GM23248 (cell line): ENCODE measurements at regions not wholly inside any gene's neighbourhood (a gene's known extent, or its start where the extent isn't known, plus 50 kb on each side); places are given as distances from the start of the nearest gene placed in this dataset.

Source experiments
- DNase-seq: peaks from one replicate; pipeline ENCODE4 v3.0.0-alpha.2; 2015
- H2AFZ ChIP-seq: fragments of 200-600 bp; sonication (generic); 2 replicates; pipeline ENCODE4 v1.6.1; 2016; ENCODE audit warnings: antibody characterized with exemption
- H3F3A ChIP-seq: fragments of 200-600 bp; sonication (generic); 2 replicates; pipeline ENCODE4 v1.6.1; 2016; ENCODE audit warnings: mild to moderate bottlenecking, antibody characterized with exemption, mixed run types; ENCODE audit not compliant: insufficient read depth
- H3K27ac ChIP-seq: fragments of 200-600 bp; sonication (generic); 2 replicates; pipeline ENCODE4 v1.5.1; 2016; ENCODE audit warnings: mild to moderate bottlenecking
- H3K27me3 ChIP-seq: fragments of 200-600 bp; sonication (generic); replicated peaks from 2 replicates; pipeline ENCODE4 v1.6.1; 2016; ENCODE audit warnings: mild to moderate bottlenecking; ENCODE audit not compliant: insufficient read depth
- H3K36me3 ChIP-seq: fragments of 200-600 bp; sonication (generic); 2 replicates; pipeline ENCODE4 v1.6.1; 2016; ENCODE audit warnings: low read depth, mild to moderate bottlenecking
- H3K4me1 ChIP-seq: fragments of 200-600 bp; sonication (generic); 2 replicates; pipeline ENCODE4 v1.6.1; 2016; ENCODE audit warnings: mild to moderate bottlenecking; ENCODE audit not compliant: insufficient read depth
- H3K4me2 ChIP-seq: fragments of 200-600 bp; sonication (generic); one replicate; pipeline ENCODE4 v1.6.1; 2016; ENCODE audit warnings: mild to moderate bottlenecking; ENCODE audit not compliant: unreplicated experiment
- H3K4me3 ChIP-seq: fragments of 200-600 bp; sonication (generic); 2 replicates; pipeline ENCODE4 v1.5.1; 2016; ENCODE audit warnings: mild to moderate bottlenecking
- H3K79me2 ChIP-seq: fragments of 200-600 bp; sonication (generic); 2 replicates; pipeline ENCODE4 v1.6.1; 2016; ENCODE audit warnings: mild to moderate bottlenecking; ENCODE audit not compliant: insufficient read depth
- H3K9ac ChIP-seq: fragments of 200-600 bp; sonication (generic); 2 replicates; pipeline ENCODE4 v1.6.1; 2016; ENCODE audit warnings: mild to moderate bottlenecking
- H3K9me2 ChIP-seq: fragments of 200-600 bp; sonication (generic); 2 replicates; pipeline ENCODE4 v1.6.1; 2016; ENCODE audit warnings: mixed run types, mild to moderate bottlenecking, moderate library complexity; ENCODE audit not compliant: insufficient read depth
- H3K9me3 ChIP-seq: fragments of 200-600 bp; sonication (generic); one replicate; pipeline ENCODE4 v1.6.1; 2017; ENCODE audit warnings: low read depth
- H4K20me1 ChIP-seq: fragments of 200-600 bp; sonication (generic); 2 replicates; pipeline ENCODE4 v1.6.0; 2016; ENCODE audit not compliant: insufficient read depth
- EZH2 ChIP-seq: fragments of 200-600 bp; sonication (generic); IDR thresholded peaks from 2 replicates; pipeline ENCODE4 v1.6.1; 2018; ENCODE audit warnings: antibody characterized with exemption, mild to moderate bottlenecking; ENCODE audit not compliant: insufficient read depth, poor library complexity, severe bottlenecking
- EZH2phosphoT487 ChIP-seq: fragments of 200-600 bp; sonication (generic); IDR thresholded peaks from 2 replicates; pipeline ENCODE4 v1.6.1; 2018; ENCODE audit warnings: antibody characterized with exemption, moderate library complexity, mild to moderate bottlenecking, low read depth; ENCODE audit not compliant: insufficient read depth
- WGBS, 2 experiments: methylation state at CpG; one replicate each; pipeline ENCODE4 v1.1.6; 2015 to 2017; ENCODE audit warnings: low lambda C conversion rate in 2 of 2, low coverage in 1 of 2; ENCODE audit errors: missing lambda C conversion rate in 2 of 2; 5-methylcytosine and 5-hydroxymethylcytosine counted together
- in situ Hi-C: fragments of 300-500 bp; cut with MboI; formaldehyde crosslinking; loops from 2 replicates; pipeline ENCODE4 v1.15.0; 2020

GRCh38 chr6:113209315-113209714 lies 647.8 kb upstream of the MARCKS start:
- Histone ChIP-seq H3K9ac (no peak overlapping the region), H2AFZ (no peak overlapping the region), H3K36me3 (no peaks in the 10 kb centered on the region), H3K27ac (no peak overlapping the region), H3K79me2 (no peaks in the 10 kb centered on the region), H3K9me3 (no peaks in the 10 kb centered on the region), H4K20me1 (no peaks in the 10 kb centered on the region), H3K4me2 (no peak overlapping the region), H3K27me3 (no peaks in the 10 kb centered on the region), H3F3A (no peaks in the 10 kb centered on the region), H3K4me3 (no peak overlapping the region), H3K9me2 (no peaks in the 10 kb centered on the region), H3K4me1 (peaks cover 11% of the 10 kb centered on the region; the same call in 1 of the 2 replicates)
- DNase-seq, result no peak
- 76 to 79% methylated on average over 5 of the region's 5 CpGs for WGBS, 2 experiments
- in situ Hi-C loops, result no loop called here
- TF ChIP-seq EZH2 (no peak), EZH2phosphoT487 (no peak)

GRCh38 chr6:113211170-113211569 lies 646.0 kb upstream of the MARCKS start:
- H4K20me1 ChIP-seq, result no peaks in the 10 kb centered on the region
- in situ Hi-C loops, result no loop called here
- no peak overlapping the region for H3K27ac ChIP-seq
- H3K79me2 ChIP-seq, result no peaks in the 10 kb centered on the region
- no peaks in the 10 kb centered on the region for H3K36me3 ChIP-seq
- H2AFZ ChIP-seq, result no peak overlapping the region
- no peak overlapping the region for H3K4me3 ChIP-seq
- no peak for DNase-seq
- H3K9me3 ChIP-seq, result no peaks in the 10 kb centered on the region
- H3K4me1 ChIP-seq, result peaks cover 6% of the 10 kb centered on the region; the same call in 1 of the 2 replicates
- no peaks in the 10 kb centered on the region for H3F3A ChIP-seq
- no peak overlapping the region for H3K9ac ChIP-seq
- no peaks in the 10 kb centered on the region for H3K9me2 ChIP-seq
- H3K27me3 ChIP-seq, result no peaks in the 10 kb centered on the region
- no peak overlapping the region for H3K4me2 ChIP-seq
- no peak for TF ChIP-seq EZH2

GRCh38 chr6:113219783-113220182 lies 637.4 kb upstream of the MARCKS start:
- H3K9me2 ChIP-seq, result 0 out of 2 replicates have a peak, but pooled peaks cover 4% of the 10 kb centered on the region
- 98 to 100% methylated on average over 2 of the region's 2 CpGs for WGBS, 2 experiments
- H3K9me3 ChIP-seq, result no peaks in the 10 kb centered on the region
- no peak for DNase-seq
- H3K4me2 ChIP-seq, result no peak overlapping the region
- H3K9ac ChIP-seq, result no peak overlapping the region
- no peak overlapping the region for H3K4me3 ChIP-seq
- H3K36me3 ChIP-seq, result no peaks in the 10 kb centered on the region
- H3K27me3 ChIP-seq, result no peaks in the 10 kb centered on the region
- TF ChIP-seq EZH2phosphoT487, result no peak
- no peak for TF ChIP-seq EZH2
- in situ Hi-C loops, result no loop called here
- no peaks in the 10 kb centered on the region for H3K4me1 ChIP-seq
- no peaks in the 10 kb centered on the region for H3F3A ChIP-seq
- no peak overlapping the region for H2AFZ ChIP-seq
- H4K20me1 ChIP-seq, result no peaks in the 10 kb centered on the region
- H3K27ac ChIP-seq, result no peak overlapping the region
- H3K79me2 ChIP-seq, result no peaks in the 10 kb centered on the region

GRCh38 chr6:113220832-113221231 lies 636.3 kb upstream of the MARCKS start:
- Histone ChIP-seq H3K27ac (no peak overlapping the region), H3K9me2 (0 out of 2 replicates have a peak, but pooled peaks cover 4% of the 10 kb centered on the region), H3K9ac (no peak overlapping the region), H3K4me2 (no peak overlapping the region), H2AFZ (no peak overlapping the region), H3F3A (no peaks in the 10 kb centered on the region), H3K79me2 (no peaks in the 10 kb centered on the region), H3K4me3 (no peak overlapping the region), H3K36me3 (no peaks in the 10 kb centered on the region), H3K9me3 (no peaks in the 10 kb centered on the region), H3K4me1 (no peaks in the 10 kb centered on the region), H3K27me3 (no peaks in the 10 kb centered on the region), H4K20me1 (no peaks in the 10 kb centered on the region)
- 94 to 97% methylated on average over 2 of the region's 2 CpGs for WGBS, 2 experiments
- in situ Hi-C loops, result no loop called here
- no peak for DNase-seq
- TF ChIP-seq EZH2 (no peak), EZH2phosphoT487 (no peak)

GRCh38 chr6:113221850-113222249 lies 635.3 kb upstream of the MARCKS start:
- Histone ChIP-seq H3K9me2 (0 out of 2 replicates have a peak, but pooled peaks cover 4% of the 10 kb centered on the region), H3F3A (no peaks in the 10 kb centered on the region), H3K4me2 (no peak overlapping the region), H3K4me3 (no peak overlapping the region), H4K20me1 (no peaks in the 10 kb centered on the region), H3K9me3 (no peaks in the 10 kb centered on the region), H3K36me3 (no peaks in the 10 kb centered on the region), H3K27ac (no peak overlapping the region), H3K79me2 (no peaks in the 10 kb centered on the region), H3K4me1 (no peaks in the 10 kb centered on the region), H3K27me3 (no peaks in the 10 kb centered on the region), H3K9ac (no peak overlapping the region), H2AFZ (no peak overlapping the region)
- 92 to 94% methylated on average over 14 to 20 of the region's 20 CpGs for WGBS, 2 experiments
- TF ChIP-seq EZH2phosphoT487 (no peak), EZH2 (no peak)
- DNase-seq, result no peak
- in situ Hi-C loops, result no loop called here
